Ascending aorta (tissue), 2 donors: ENCODE measurements at regions not wholly inside any gene's neighbourhood (a gene's known extent, or its start where the extent isn't known, plus 50 kb on each side); places are given as distances from the start of the nearest gene placed in this dataset.

Experiments used
- DNase-seq, 2 donors: peaks; one replicate each; pipeline ENCODE4 v3.0.0-alpha.2; 2019; ENCODE audit warnings: low spot score in 2 of 2
- H3K27ac ChIP-seq, 2 donors: fragments of 200-600 bp; sonication (generic); one replicate each; pipeline ENCODE4 v1.5.1; 2016 to 2017; ENCODE audit warnings: mild to moderate bottlenecking in 1 of 2
- H3K27me3 ChIP-seq: fragments of 200-600 bp; sonication (generic); one replicate; pipeline ENCODE4 v1.5.1; 2017
- H3K36me3 ChIP-seq, 2 donors: fragments of 200-600 bp; sonication (generic); one replicate each; pipeline ENCODE4 v1.5.1; 2016
- H3K4me1 ChIP-seq, 2 donors: fragments of 200-600 bp; sonication (generic); one replicate each; pipeline ENCODE4 v1.5.1; 2016 to 2017; ENCODE audit warnings: mild to moderate bottlenecking in 1 of 2
- H3K4me3 ChIP-seq, 2 donors: fragments of 200-600 bp; sonication (generic); one replicate each; pipeline ENCODE4 v1.5.1; 2016 to 2017; ENCODE audit warnings: mild to moderate bottlenecking in 1 of 2
- H3K9me3 ChIP-seq, 2 donors: fragments of 200-600 bp; sonication (generic); one replicate each; pipeline ENCODE4 v1.5.1; 2016
- intact Hi-C: fragments of 100-400 bp; cut with DNase I; formaldehyde crosslinking; loops from one replicate; pipeline ENCODE4 v1.15.1; 2023
- TF ChIP-seq, protein P1 (sequence below), 3 experiments: fragments of 200-600 bp in 2 of 3; fragments of 450-650 bp in 1 of 3; sonication (generic) in 2 of 3; IDR thresholded peaks; one replicate each; pipeline ENCODE4 v1.5.1; 2016 to 2019; ENCODE audit warnings: antibody characterized with exemption in 3 of 3, mild to moderate bottlenecking in 1 of 3, moderate library complexity in 1 of 3

GRCh38 chr11:79922641-79923040 lies 481.8 kb upstream of the TENM4 start:
- no peak overlapping the region for H3K27ac ChIP-seq
- H3K27me3 ChIP-seq = no peaks in the 10 kb centered on the region
- no peak for DNase-seq
- no peaks in the 10 kb centered on the region for H3K4me1 ChIP-seq
- no peak overlapping the region for H3K4me3 ChIP-seq
- TF ChIP-seq, protein P1, sequence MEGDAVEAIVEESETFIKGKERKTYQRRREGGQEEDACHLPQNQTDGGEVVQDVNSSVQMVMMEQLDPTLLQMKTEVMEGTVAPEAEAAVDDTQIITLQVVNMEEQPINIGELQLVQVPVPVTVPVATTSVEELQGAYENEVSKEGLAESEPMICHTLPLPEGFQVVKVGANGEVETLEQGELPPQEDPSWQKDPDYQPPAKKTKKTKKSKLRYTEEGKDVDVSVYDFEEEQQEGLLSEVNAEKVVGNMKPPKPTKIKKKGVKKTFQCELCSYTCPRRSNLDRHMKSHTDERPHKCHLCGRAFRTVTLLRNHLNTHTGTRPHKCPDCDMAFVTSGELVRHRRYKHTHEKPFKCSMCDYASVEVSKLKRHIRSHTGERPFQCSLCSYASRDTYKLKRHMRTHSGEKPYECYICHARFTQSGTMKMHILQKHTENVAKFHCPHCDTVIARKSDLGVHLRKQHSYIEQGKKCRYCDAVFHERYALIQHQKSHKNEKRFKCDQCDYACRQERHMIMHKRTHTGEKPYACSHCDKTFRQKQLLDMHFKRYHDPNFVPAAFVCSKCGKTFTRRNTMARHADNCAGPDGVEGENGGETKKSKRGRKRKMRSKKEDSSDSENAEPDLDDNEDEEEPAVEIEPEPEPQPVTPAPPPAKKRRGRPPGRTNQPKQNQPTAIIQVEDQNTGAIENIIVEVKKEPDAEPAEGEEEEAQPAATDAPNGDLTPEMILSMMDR (IDR thresholded peaks at IDR 0.05) = no peak
- H3K9me3 ChIP-seq = no peaks in the 10 kb centered on the region
- no peaks in the 10 kb centered on the region for H3K36me3 ChIP-seq
- intact Hi-C loops = no loop called here

GRCh38 chr11:79920480-79920879 lies 479.6 kb upstream of the TENM4 start:
- Histone ChIP-seq H3K9me3 (no peaks in the 10 kb centered on the region), H3K27me3 (no peaks in the 10 kb centered on the region)
- intact Hi-C loops = no loop called here

DNA sequence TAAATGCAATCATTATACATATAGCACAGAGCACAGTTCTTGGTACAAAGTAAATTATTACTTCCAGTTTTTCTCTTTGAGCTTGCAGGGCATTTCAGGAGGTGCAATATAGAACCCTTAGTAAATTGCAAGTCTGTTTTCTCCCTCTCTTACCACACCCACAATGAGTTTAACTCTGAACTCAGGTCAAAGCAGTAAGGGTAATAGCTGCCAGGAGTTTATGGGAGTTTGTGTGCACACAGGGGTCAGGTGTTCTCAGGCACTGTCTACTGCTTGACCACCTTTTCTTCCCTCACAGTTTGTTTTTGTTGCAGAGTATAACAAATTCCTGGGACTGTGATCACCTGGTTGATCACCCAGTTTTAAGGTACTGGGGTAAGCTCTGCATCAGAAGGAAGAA lies 478.5 kb upstream of the TENM4 start:
- no peak overlapping the region for H3K4me3 ChIP-seq
- no peaks in the 10 kb centered on the region for H3K27me3 ChIP-seq
- no peak overlapping the region for H3K27ac ChIP-seq
- H3K36me3 ChIP-seq = no peaks in the 10 kb centered on the region
- intact Hi-C loops = no loop called here
- no peaks in the 10 kb centered on the region for H3K4me1 ChIP-seq
- no peaks in the 10 kb centered on the region for H3K9me3 ChIP-seq
- DNase-seq = no peak
- TF ChIP-seq, protein P1 (IDR thresholded peaks at IDR 0.05) = no peak

More at GRCh38 chr11:79920480-79920879, 479.6 kb upstream of the TENM4 start:
- TF ChIP-seq, protein P1 (IDR thresholded peaks at IDR 0.05) = no peak
- no peak overlapping the region for H3K4me3 ChIP-seq
- no peak for DNase-seq
- no peaks in the 10 kb centered on the region for H3K36me3 ChIP-seq
- H3K4me1 ChIP-seq = no peaks in the 10 kb centered on the region
- no peak overlapping the region for H3K27ac ChIP-seq

- H3K4me3 ChIP-seq = no peak overlapping the region
- H3K36me3 ChIP-seq = no peaks in the 10 kb centered on the region
- no peaks in the 10 kb centered on the region for H3K9me3 ChIP-seq
- H3K27ac ChIP-seq = no peak overlapping the region
- no peak for DNase-seq
- TF ChIP-seq, protein P1 (IDR thresholded peaks at IDR 0.05) = no peak
- H3K4me1 ChIP-seq = no peaks in the 10 kb centered on the region
- intact Hi-C loops = no loop called here
- H3K27me3 ChIP-seq = no peaks in the 10 kb centered on the region
Measured at GRCh38 chr11:79918846-79919245, 478.0 kb upstream of the TENM4 start.

DNA sequence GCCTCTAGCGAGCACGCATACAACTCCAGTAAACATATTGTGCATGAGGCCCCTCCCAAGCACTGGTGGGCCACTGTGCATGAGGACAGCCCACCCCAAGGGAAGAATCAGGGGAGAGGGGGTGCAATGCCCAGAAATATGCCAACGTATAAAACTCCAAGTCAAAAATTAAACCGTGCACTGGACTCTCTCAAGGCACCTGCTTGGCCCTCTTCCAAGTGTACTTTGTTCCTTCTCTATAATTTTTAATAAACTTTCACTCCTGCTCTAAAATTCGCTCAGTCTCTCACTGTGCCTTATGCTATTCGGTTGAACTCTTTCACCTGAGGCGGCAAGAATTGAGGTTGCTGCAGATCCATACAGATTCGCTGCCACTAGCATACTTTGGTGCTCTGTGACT lies 465.3 kb upstream of the TENM4 start:
- Histone ChIP-seq H3K9me3 (no peaks in the 10 kb centered on the region), H3K4me1 (no peaks in the 10 kb centered on the region), H3K27me3 (no peaks in the 10 kb centered on the region), H3K4me3 (no peak overlapping the region), H3K27ac (no peak overlapping the region), H3K36me3 (no peaks in the 10 kb centered on the region)
- TF ChIP-seq, protein P1 (IDR thresholded peaks at IDR 0.05) = no peak
- intact Hi-C loops = no loop called here
- DNase-seq = no peak

GRCh38 chr11:79902493-79902892 lies 461.7 kb upstream of the TENM4 start:
- Histone ChIP-seq H3K27ac (no peak overlapping the region), H3K4me1 (no peaks in the 10 kb centered on the region), H3K27me3 (no peaks in the 10 kb centered on the region), H3K4me3 (no peak overlapping the region), H3K36me3 (no peaks in the 10 kb centered on the region), H3K9me3 (no peaks in the 10 kb centered on the region)
- intact Hi-C loops = no loop called here
- TF ChIP-seq, protein P1 (IDR thresholded peaks at IDR 0.05) = no peak
- DNase-seq = no peak
